GM21526 (cell line): ENCODE measurements at regions not wholly inside any gene's neighbourhood (a gene's known extent, or its start where the extent isn't known, plus 50 kb on each side); places are given as distances from the start of the nearest gene placed in this dataset.
"Not testable (repeated sequence)": the region's sequence is repeated elsewhere in the genome, so short reads cannot be mapped to it uniquely, and the experiment has no call there.

Experiments used
- ATAC-seq: cut with Tn5 transposase; IDR thresholded peaks from one replicate; pipeline ENCODE4 v1.9.1; 2021; ENCODE audit warnings: moderate library complexity; ENCODE audit not compliant: unreplicated experiment, low FRiP score

GRCh38 chr2:37722971-37723370 is 51.5 kb upstream of the CDC42EP3 start:
- ATAC-seq, result not testable (repeated sequence)

GRCh38 chr2:37730037-37730818 is 58.8 kb upstream of the CDC42EP3 start:
- ATAC-seq, result no peak

GRCh38 chr2:37732412-37732811 is 61.0 kb upstream of the CDC42EP3 start:
- ATAC-seq, result not testable (repeated sequence)

DNA sequence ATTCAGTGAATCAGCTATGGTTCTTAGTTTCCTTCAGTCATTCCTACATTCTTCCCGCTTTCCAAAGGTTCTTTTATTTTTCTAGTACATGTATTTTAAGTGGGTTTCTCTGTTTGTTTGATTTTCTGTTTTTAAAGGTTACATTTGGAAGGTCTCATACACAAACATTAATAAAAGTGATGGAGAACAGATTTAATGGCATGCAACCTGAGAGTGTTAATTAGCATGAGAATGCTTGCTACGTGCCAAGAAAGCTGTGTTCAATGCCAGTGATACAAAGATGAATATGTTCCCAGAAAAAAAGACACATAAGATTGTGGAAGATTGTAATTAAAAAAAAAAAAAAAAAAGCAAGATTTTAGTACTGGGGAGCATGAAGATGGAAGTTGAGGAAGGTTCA is 61.8 kb upstream of the CDC42EP3 start:
- no peak for ATAC-seq

DNA sequence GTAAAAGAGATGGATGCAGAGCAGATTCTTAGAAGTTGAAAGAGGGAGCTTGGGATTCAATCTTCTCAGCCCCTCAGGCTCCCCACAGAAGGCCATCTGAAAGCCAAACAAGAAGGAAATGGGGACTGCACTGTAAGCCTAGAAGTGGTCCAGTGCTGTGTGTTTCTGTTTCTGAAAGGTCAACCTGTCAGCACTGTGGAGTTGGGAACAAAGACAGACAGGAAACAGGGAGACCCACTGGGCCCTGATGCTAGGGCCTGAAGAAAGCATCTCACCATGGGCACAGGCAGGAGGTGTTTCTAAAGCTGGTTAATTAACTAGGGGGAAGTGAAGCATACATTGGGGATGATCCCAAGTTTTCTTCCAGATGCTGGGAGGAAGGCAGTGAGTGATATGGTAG is 62.5 kb upstream of the CDC42EP3 start:
- ATAC-seq, result not testable (repeated sequence)

- ATAC-seq, result not testable (repeated sequence)
These were observed 63.6 kb upstream of the CDC42EP3 start for GRCh38 chr2:37734891-37735523.

GRCh38 chr2:37735524-37735910 is 64.1 kb upstream of the CDC42EP3 start:
- ATAC-seq, result not testable (repeated sequence)

DNA sequence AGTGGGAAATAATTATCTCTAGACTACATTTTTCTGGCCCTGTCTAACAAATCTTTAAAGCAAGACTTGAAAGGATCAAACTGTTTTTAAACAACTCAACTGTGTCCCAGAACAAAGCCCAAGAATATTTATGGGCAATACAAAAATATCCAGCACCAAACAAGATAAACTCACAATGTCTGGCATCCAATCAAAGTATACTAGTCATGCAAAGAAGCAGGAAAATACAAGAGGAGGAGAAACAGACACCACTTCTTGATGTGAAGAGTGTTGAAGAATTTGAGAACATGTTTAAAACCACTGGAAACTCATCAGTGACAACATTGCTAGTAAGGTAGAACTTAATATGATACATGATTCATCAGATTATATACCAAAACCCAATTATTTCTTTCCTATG is 66.1 kb upstream of the CDC42EP3 start:
- ATAC-seq, result no peak

DNA sequence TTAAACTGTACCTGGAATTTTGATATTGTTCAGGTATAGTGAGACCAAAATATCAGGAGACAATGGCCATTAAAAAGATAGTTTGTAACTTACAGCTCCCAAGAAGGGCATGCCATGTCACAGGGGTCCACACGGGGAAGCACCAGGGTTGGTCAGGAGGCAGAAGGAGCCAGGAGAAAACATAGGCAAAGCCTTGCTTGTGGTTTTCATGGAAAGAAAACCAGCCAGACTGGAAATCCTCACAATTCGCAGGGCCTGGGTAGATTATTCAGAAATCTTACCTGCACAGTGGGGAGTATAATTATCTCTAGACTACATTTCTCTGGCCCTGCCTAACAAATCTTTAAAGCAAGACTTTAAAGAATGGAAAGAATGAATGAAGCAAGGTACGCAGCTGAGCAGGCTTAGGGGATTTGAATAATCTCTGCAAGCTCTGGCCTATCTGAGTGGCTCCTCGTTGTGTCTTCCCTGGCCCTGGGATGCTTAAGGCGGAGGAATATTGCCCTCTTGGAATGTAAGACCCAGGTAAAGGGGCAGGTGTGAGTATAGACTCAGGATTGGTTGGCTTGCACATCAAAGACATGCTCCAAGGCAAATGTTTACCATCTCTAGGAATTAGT is 66.9 kb upstream of the CDC42EP3 start:
- ATAC-seq, result no peak

DNA sequence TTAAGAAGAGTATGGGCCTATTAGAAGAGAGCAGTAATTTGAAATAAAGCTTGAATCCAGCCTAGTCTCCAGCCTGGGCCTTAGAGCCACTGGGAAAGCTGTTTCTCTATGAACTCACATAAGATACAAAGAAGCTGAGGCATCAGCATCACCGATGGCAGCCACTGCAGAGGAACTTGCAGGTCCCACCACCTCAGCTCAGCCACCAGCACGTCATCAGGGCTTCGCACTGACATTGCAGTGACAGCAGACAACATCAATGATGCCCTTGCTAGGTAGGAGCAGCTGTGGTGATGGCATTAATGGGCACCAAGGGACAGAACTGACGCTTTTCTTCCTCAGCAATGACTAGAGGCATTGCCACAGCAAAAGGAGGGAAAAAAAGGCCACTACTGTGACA is 67.7 kb upstream of the CDC42EP3 start:
- no peak for ATAC-seq

GRCh38 chr2:37740164-37740739 is 68.8 kb upstream of the CDC42EP3 start:
- no peak for ATAC-seq

DNA sequence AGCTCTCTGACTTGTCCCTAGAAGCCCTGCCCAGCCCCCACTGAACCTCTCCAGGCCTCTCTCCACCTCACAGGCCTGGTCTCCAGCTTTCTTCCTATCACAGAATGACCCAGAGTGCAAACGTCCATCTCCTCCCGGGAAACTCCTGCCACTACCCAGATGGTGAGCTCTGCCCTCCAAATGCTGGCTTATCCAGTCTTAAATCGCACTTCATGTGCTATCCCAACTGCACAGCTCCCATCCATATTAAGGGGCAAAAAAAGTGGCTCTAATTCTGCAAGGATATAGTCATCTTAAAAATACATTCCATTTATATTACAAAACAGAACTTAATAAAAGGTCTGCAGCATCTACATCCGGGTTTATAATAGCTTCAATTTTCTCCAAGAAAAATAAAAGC is 70.8 kb upstream of the CDC42EP3 start:
- ATAC-seq, result no peak

DNA sequence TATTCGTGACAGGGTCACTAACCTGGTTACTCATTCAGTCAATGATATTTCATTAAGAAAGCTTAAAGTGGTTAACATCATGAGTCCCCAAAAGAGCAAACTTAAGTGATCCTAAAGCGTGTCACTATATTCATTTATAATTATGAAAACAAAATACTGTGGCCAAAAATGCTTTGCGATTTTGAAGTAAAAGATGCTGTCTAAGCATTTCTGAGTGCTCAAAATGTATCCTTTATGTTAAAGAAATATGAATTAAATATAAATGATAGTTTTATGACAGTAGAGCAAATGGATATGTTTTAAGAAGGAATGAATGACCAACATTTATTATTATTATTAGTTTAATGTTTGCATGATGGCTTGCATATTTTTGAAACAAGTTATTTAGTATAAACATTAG is 72.6 kb upstream of the CDC42EP3 start:
- ATAC-seq, result no peak

DNA sequence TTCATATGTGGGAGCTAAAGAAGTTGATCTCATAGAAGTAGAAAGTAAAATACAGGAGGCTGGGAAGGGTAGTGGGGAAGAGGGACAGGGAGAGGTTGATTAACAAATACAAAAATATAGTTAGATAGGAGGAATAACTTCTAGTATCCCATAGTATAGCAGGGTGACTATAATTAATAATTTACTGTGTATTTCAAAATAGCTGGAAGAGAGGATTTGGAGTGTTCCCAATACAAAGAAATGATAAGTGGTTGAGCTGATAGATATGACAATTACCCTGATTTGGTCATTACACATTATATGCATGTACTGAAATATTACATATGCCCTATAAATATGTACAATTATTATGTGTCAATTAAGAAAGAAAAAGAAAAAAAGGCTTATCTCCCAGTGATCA is 73.5 kb upstream of the CDC42EP3 start:
- not testable (repeated sequence) for ATAC-seq

DNA sequence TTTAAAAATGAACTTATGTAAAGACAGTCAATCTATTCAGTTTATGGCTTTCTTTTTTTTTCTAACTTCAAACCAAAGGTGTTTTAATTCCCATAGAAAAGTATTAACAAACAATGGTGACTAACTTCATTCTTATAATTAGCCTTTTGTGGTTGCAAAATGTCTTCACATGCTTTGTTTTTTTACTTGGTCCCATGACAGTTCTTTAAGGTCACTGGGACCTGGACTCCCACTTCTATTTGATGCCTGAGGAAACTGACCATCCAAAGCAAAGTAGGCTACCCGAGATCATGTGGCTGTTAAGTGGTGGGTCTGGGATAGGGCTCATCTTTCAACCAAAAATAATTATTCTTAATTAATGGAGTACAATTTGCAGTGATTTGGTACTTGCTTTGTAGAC is 74.6 kb upstream of the CDC42EP3 start:
- not testable (repeated sequence) for ATAC-seq

GRCh38 chr2:37746883-37747282 is 75.4 kb upstream of the CDC42EP3 start:
- ATAC-seq, result no peak

DNA sequence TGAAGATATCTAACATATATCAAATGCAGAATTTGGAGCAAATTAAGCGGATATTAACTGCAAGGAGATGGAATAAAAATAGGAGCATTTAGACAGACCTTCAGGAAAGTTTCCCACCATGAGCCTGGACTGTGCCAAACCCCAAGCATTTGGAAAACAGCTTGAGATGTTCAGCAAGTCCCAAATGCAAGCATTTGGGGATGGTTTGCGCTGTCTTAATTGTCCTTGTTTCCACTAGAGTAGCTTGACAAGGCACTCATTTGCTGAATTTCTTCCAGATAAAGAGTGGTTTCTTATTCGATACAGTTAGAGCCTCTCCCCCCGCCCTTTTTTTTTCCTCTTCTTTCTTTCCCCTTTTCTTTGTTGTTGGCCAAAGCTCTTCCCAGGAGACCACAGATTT is 77.1 kb upstream of the CDC42EP3 start:
- no peak for ATAC-seq

DNA sequence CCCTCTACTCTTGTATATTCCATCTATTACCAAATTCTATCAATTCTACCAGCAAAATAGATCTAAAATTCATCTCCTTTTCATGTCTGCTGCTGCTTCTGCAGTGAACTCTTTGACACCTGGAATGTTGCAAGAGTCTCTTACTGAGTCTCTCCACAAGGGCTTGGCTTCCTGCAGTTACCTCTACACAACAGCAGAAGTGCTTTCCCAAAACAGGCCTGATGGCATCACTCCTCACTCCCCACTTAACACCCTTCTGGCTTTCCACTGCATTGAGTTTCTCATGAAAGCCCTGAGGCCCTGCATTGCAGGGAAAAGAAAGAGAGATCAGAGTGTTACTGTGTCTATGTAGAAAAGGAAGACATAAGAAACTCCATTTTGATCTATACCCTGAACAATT is 78.8 kb upstream of the CDC42EP3 start:
- ATAC-seq, result not testable (repeated sequence)

DNA sequence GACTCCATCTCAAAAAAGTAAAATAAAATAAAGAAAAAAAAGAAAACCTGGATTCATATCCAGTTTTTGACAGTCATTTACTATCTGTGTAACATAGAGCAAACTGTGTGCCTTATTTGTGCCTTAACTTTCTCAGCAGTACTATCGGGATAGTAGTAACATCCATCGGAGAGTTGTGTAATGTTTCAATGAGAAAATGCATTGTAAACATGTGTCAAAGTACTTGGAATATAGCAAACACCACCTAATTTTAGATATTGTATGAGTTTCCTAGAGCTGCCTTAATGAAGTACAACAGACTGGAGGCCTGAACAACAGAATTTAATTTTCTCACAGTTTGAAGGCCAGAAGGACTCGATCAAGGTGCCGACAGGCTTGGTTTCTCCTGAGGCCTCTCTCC is 81.3 kb upstream of the CDC42EP3 start:
- ATAC-seq, result no peak

DNA sequence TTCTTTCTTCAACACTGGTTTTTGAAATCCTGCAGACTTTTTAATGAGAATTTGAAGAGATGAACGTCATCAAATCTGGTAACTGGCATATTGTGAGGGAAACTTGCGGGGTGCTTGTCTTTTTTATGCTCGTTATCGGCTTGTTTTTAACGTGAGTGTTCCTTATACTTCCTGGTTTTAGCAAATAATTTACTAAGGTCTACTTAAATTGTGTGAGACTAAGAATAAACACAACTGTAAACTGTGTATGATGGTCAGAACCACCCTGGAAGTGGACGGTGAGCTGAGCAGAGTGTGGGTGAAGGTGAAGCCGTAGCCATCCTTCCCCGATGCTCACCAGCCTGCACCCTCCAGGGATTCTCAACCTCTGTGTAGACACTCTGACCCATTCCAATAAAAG is 82.3 kb upstream of the CDC42EP3 start:
- ATAC-seq, result no peak

GRCh38 chr2:37755961-37756559 is 84.6 kb upstream of the CDC42EP3 start:
- not testable (repeated sequence) for ATAC-seq
